WI38 (cell line): ENCODE measurements at regions not wholly inside any gene's neighbourhood (a gene's known extent, or its start where the extent isn't known, plus 50 kb on each side); places are given as distances from the start of the nearest gene placed in this dataset.

Experiments used
- H3K4me3 ChIP-seq: 2 replicates; pipeline ENCODE4 v1.5.1; 2011; ENCODE audit warnings: low read depth, mild to moderate bottlenecking, control low read depth, low read length
- CTCF ChIP-seq: IDR thresholded peaks from 2 replicates; pipeline ENCODE4 v1.5.1; 2012; ENCODE audit warnings: low read depth, mild to moderate bottlenecking, control low read depth, low read length

GRCh38 chr20:39910536-39910935 is 778.5 kb downstream of the MAFB start:
- no peak overlapping the region for H3K4me3 ChIP-seq
- no peak for TF ChIP-seq CTCF

- H3K4me3 ChIP-seq = no peak overlapping the region
- TF ChIP-seq CTCF = no peak
Measured at GRCh38 chr20:39909447-39909846, 779.6 kb downstream of the MAFB start.

- no peak for TF ChIP-seq CTCF
- no peak overlapping the region for H3K4me3 ChIP-seq
Measured at GRCh38 chr20:39904476-39905112, 784.4 kb downstream of the MAFB start.

- no peak overlapping the region for H3K4me3 ChIP-seq
- no peak for TF ChIP-seq CTCF
Measured at GRCh38 chr20:39903806-39904465, 785.1 kb downstream of the MAFB start.

- no peak for TF ChIP-seq CTCF
- H3K4me3 ChIP-seq = no peak overlapping the region
Measured at GRCh38 chr20:39899881-39900280, 789.2 kb downstream of the MAFB start.

GRCh38 chr20:39898467-39898852 is 790.6 kb downstream of the MAFB start:
- no peak overlapping the region for H3K4me3 ChIP-seq

More at GRCh38 chr20:39898467-39898852, 790.6 kb downstream of the MAFB start:
- TF ChIP-seq CTCF = no peak
